Prostate gland (tissue), 2 donors: ENCODE measurements at regions not wholly inside any gene's neighbourhood (a gene's known extent, or its start where the extent isn't known, plus 50 kb on each side); places are given as distances from the start of the nearest gene placed in this dataset.

Experiments
- DNase-seq: peaks from one replicate; pipeline ENCODE4 v3.0.0-alpha.2; 2019; ENCODE audit warnings: low spot score
- H3K27ac ChIP-seq, 2 donors: fragments of 200-600 bp; sonication (generic); 2 replicates each; pipeline ENCODE4 v1.5.1; 2017 to 2019
- H3K27me3 ChIP-seq: fragments of 200-600 bp; sonication (generic); replicated peaks from 2 replicates; pipeline ENCODE4 v1.5.1; 2019; ENCODE audit not compliant: insufficient read depth
- H3K36me3 ChIP-seq, 2 donors: fragments of 200-600 bp; sonication (generic); 1 replicate in 1 of 2; 2 replicates in 1 of 2; pipeline versions ENCODE4 v1.5.1 to v1.8.1; 2017 to 2019
- H3K4me1 ChIP-seq: fragments of 200-600 bp; sonication (generic); replicated peaks from 2 replicates; pipeline ENCODE4 v1.5.1; 2019
- H3K4me3 ChIP-seq, 2 donors: fragments of 200-600 bp; sonication (generic); 2 replicates each; pipeline ENCODE4 v1.5.1; 2017 to 2019
- H3K9me3 ChIP-seq: fragments of 200-600 bp; sonication (generic); 2 replicates; pipeline ENCODE4 v1.5.1; 2017
- CTCF ChIP-seq, 4 experiments: fragments of 200-600 bp in 2 of 4; fragments of 450-650 bp in 2 of 4; sonication (generic) in 2 of 4; IDR thresholded peaks; 1 replicate in 3 of 4; 2 replicates in 1 of 4; pipeline ENCODE4 v1.5.1; 2016 to 2019; ENCODE audit warnings: antibody characterized with exemption in 4 of 4, mild to moderate bottlenecking in 2 of 4, moderate library complexity in 2 of 4
- POLR2A ChIP-seq: fragments of 450-650 bp; IDR thresholded peaks from one replicate; pipeline ENCODE4 v1.6.1; 2016; ENCODE audit warnings: antibody characterized with exemption, mild to moderate bottlenecking
- POLR2AphosphoS5 ChIP-seq: sonication (generic); formaldehyde crosslinking; IDR thresholded peaks from one replicate; pipeline ENCODE4 v1.6.1; 2017; ENCODE audit warnings: antibody characterized with exemption
- WGBS: methylation state at CpG from one replicate; pipeline ENCODE4 v1.1.5; 2018; 5-methylcytosine and 5-hydroxymethylcytosine counted together
- intact Hi-C: fragments of 100-400 bp; cut with DNase I; formaldehyde crosslinking; loops from one replicate; pipeline ENCODE4 v1.14.2; 2022

DNA sequence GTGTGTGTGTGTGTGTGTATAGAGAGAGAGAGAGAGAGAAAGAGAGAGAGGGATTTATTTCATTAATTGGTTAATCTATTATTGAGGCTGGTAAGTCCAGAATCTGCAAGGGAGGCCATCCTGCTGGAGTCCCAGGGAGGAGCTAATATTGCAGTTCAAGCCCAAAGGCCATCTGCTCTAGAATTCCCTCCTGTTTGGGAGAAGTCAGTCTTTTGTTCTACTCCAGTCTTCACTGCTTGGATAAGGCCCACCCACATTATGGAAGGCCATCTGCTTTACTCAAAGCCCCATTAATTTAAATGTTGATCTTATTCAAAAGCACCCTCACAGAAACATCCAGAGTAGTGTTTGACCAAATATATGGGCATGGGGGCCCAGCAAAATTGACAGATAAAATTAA, 317.5 kb upstream of the RASGEF1B start:
- TF ChIP-seq CTCF (IDR thresholded peaks at IDR 0.05) (no peak), POLR2AphosphoS5 (no peak), POLR2A (no peak)
- H3K27me3 ChIP-seq, result no peaks in the 10 kb centered on the region
- intact Hi-C loops, result no loop called here
- H3K9me3 ChIP-seq, result no peaks in the 10 kb centered on the region
- no peak overlapping the region for H3K4me3 ChIP-seq
- DNase-seq, result no peak
- no peak overlapping the region for H3K27ac ChIP-seq
- H3K36me3 ChIP-seq, result no peaks in the 10 kb centered on the region
- H3K4me1 ChIP-seq, result no peaks in the 10 kb centered on the region

DNA sequence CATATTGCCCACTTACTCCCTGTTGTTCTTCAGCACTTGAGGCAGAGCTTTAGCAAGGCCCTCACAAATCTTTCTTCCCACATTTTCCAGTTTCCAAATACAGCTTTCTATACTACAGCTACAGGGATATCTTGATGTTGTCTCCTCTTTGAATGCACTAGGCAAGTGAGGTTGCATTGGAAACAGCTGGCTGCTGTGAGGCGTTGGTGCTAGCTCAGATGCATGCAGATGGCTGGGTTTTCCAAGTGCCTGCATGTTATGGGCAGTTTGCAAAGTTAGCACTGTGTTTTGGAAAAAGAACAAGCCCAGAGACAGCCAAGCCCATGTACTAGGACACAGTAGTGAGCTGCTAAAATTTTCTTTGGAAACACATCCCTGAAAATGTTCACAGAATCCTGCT, 315.1 kb upstream of the RASGEF1B start:
- Histone ChIP-seq H3K9me3 (no peaks in the 10 kb centered on the region), H3K4me3 (no peak overlapping the region), H3K27me3 (no peaks in the 10 kb centered on the region), H3K27ac (no peak overlapping the region), H3K36me3 (no peaks in the 10 kb centered on the region), H3K4me1 (no peaks in the 10 kb centered on the region)
- no peak for DNase-seq
- intact Hi-C loops, result no loop called here
- TF ChIP-seq POLR2AphosphoS5 (no peak), POLR2A (no peak), CTCF (IDR thresholded peaks at IDR 0.05) (no peak)
- WGBS, result 92% methylated on average over 1 of the region's 1 CpG

DNA sequence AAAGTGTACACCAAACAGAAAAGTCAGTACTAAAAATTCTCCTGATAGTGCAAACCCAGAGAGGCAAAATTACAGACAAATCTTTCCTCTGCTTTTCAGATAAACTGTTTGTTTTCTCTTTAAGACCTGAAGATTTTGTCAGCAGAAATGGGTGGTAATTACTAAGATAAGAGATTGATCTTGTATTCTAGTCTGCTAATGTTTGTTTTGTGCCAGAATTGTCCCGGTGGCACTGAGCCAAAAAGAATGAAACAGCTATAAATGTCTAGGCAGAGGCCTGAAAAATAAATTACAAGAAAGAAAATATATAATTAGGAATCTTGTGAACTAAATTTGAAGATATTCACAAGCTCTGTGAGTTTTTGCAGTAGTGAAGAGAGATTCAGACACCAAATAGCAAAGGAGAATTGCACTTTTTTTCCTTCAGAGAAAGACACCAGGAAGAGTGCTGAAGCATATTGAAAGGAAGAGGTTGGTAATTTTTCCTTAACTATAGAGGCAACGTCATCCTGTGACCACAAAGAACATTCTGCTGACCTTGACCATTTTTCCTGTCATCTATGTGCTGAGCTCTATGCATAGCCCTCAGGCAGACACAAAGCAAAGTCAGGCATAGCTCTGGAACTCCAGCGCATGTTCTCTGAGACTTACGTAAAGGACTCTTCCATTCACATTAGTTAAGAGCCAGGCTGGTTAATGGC, 314.5 kb upstream of the RASGEF1B start:
- WGBS, result 32% methylated on average over 4 of the region's 4 CpGs
- intact Hi-C loops, result no loop called here
- H3K36me3 ChIP-seq, result no peaks in the 10 kb centered on the region
- H3K27ac ChIP-seq, result no peak overlapping the region
- H3K27me3 ChIP-seq, result no peaks in the 10 kb centered on the region
- H3K9me3 ChIP-seq, result no peaks in the 10 kb centered on the region
- no peak for TF ChIP-seq POLR2AphosphoS5
- no peak for TF ChIP-seq CTCF (IDR thresholded peaks at IDR 0.05)
- no peak for TF ChIP-seq POLR2A
- DNase-seq, result no peak
- H3K4me3 ChIP-seq, result no peak overlapping the region
- no peaks in the 10 kb centered on the region for H3K4me1 ChIP-seq

GRCh38 chr4:81785338-81785737, 313.6 kb upstream of the RASGEF1B start:
- no peak overlapping the region for H3K27ac ChIP-seq
- intact Hi-C loops, result no loop called here
- H3K4me3 ChIP-seq, result no peak overlapping the region
- no peak for TF ChIP-seq POLR2A
- 96% methylated on average over 4 of the region's 4 CpGs for WGBS
- H3K36me3 ChIP-seq, result no peaks in the 10 kb centered on the region
- no peak for DNase-seq
- H3K27me3 ChIP-seq, result no peaks in the 10 kb centered on the region
- no peaks in the 10 kb centered on the region for H3K9me3 ChIP-seq
- no peaks in the 10 kb centered on the region for H3K4me1 ChIP-seq

GRCh38 chr4:81783558-81783957, 311.9 kb upstream of the RASGEF1B start:
- Histone ChIP-seq H3K4me3 (no peak overlapping the region), H3K36me3 (no peaks in the 10 kb centered on the region), H3K27me3 (no peaks in the 10 kb centered on the region), H3K9me3 (no peaks in the 10 kb centered on the region), H3K4me1 (no peaks in the 10 kb centered on the region), H3K27ac (no peak overlapping the region)
- TF ChIP-seq CTCF (IDR thresholded peaks at IDR 0.05), result no peak
- TF ChIP-seq POLR2AphosphoS5, result no peak
- no peak for TF ChIP-seq POLR2A
- intact Hi-C loops, result no loop called here
- 90% methylated on average over 2 of the region's 2 CpGs for WGBS
- DNase-seq, result no peak
